Ovary (tissue), 3 donors: ENCODE measurements at regions not wholly inside any gene's neighbourhood (a gene's known extent, or its start where the extent isn't known, plus 50 kb on each side); places are given as distances from the start of the nearest gene placed in this dataset.

ENCODE experiments used
- POLR2A ChIP-seq: fragments of 450-650 bp; IDR thresholded peaks from one replicate; pipeline ENCODE4 v1.6.1; 2017; ENCODE audit warnings: antibody characterized with exemption, mild to moderate bottlenecking, moderate library complexity
- TF ChIP-seq, protein P1 (sequence below), 3 donors: fragments of 450-650 bp in 2 of 3; fragments of 200-600 bp in 1 of 3; IDR thresholded peaks; one replicate each; pipeline versions ENCODE4 v1.5.1 to v1.8.0; 2016 to 2022; ENCODE audit warnings: antibody characterized with exemption in 3 of 3, mild to moderate bottlenecking in 1 of 3
- donor health status: DM: no; HTN: no; CAD: no.

DNA sequence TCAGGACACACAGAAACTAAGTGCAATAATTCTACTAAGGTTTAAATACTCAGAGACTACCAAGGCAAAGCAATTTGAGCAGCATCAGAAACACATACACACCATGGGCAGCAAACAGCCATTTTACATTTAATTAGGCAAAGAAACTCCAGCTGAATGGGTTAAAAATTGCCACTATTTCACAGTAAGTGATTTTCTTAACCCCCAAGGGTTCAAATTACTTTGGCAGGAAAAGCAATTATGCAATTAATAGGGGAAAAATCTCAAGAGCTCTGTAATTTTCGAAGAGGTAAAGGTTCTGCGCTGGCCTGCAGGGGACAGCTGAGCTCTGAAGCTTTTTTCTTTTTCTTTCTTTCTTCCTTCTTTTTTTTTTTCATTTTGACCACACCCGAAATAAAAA lies 206.2 kb upstream of the RRP15 start:
- TF ChIP-seq, protein P1, sequence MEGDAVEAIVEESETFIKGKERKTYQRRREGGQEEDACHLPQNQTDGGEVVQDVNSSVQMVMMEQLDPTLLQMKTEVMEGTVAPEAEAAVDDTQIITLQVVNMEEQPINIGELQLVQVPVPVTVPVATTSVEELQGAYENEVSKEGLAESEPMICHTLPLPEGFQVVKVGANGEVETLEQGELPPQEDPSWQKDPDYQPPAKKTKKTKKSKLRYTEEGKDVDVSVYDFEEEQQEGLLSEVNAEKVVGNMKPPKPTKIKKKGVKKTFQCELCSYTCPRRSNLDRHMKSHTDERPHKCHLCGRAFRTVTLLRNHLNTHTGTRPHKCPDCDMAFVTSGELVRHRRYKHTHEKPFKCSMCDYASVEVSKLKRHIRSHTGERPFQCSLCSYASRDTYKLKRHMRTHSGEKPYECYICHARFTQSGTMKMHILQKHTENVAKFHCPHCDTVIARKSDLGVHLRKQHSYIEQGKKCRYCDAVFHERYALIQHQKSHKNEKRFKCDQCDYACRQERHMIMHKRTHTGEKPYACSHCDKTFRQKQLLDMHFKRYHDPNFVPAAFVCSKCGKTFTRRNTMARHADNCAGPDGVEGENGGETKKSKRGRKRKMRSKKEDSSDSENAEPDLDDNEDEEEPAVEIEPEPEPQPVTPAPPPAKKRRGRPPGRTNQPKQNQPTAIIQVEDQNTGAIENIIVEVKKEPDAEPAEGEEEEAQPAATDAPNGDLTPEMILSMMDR (IDR thresholded peaks at IDR 0.05) = no peak
- TF ChIP-seq POLR2A = no peak
